D721Med (cell line): ENCODE measurements at regions not wholly inside any gene's neighbourhood (a gene's known extent, or its start where the extent isn't known, plus 50 kb on each side); places are given as distances from the start of the nearest gene placed in this dataset.
A peak's percentile ranks its signal among the peaks of the same experiment; 100 is the strongest.

Source experiments
- DNase-seq: peaks from one replicate; pipeline ENCODE4 v3.0.0; 2011; ENCODE audit warnings: low spot score; ENCODE audit not compliant: insufficient read length
- FAIRE-seq: peaks from 2 replicates; lab custom pipeline; 2011; peaks lifted over from hg19 to GRCh38; lab: Jason Lieb, UNC
- CTCF ChIP-seq: IDR thresholded peaks from 2 replicates; pipeline ENCODE4 v1.5.1; 2012; ENCODE audit warnings: mild to moderate bottlenecking, control low read depth; ENCODE audit not compliant: insufficient read depth; ENCODE audit errors: missing control alignments

GRCh38 chr9:24846248-24846912 lies 300.7 kb upstream of the IZUMO3 start:
- TF ChIP-seq CTCF: no peak
- FAIRE-seq: no peak
- no peak for DNase-seq

- no peak for FAIRE-seq
Measured at GRCh38 chr9:24844217-24844616, 298.5 kb upstream of the IZUMO3 start.

GRCh38 chr9:24841993-24842392 lies 296.3 kb upstream of the IZUMO3 start:
- TF ChIP-seq CTCF: no peak
- no peak for DNase-seq
- FAIRE-seq: no peak

More at GRCh38 chr9:24844217-24844616, 298.5 kb upstream of the IZUMO3 start:
- DNase-seq: no peak
- TF ChIP-seq CTCF: no peak

- DNase-seq (no peak), FAIRE-seq (no peak)
- peak; percentile 40 for TF ChIP-seq CTCF
Measured at GRCh38 chr9:24832307-24832706, 286.6 kb upstream of the IZUMO3 start.

- FAIRE-seq (no peak), DNase-seq (no peak)
- TF ChIP-seq CTCF: no peak
Measured at GRCh38 chr9:24828687-24829086, 283.0 kb upstream of the IZUMO3 start.

GRCh38 chr9:24824607-24825006 lies 278.9 kb upstream of the IZUMO3 start:
- DNase-seq: no peak
- no peak for FAIRE-seq
- no peak for TF ChIP-seq CTCF

GRCh38 chr9:24820196-24820595 lies 274.5 kb upstream of the IZUMO3 start:
- no peak for FAIRE-seq
- no peak for TF ChIP-seq CTCF
- no peak for DNase-seq
